H1 (cell line): ENCODE measurements at regions not wholly inside any gene's neighbourhood (a gene's known extent, or its start where the extent isn't known, plus 50 kb on each side); places are given as distances from the start of the nearest gene placed in this dataset.

Experiments
- CTCF ChIP-seq, 3 experiments: IDR thresholded peaks; 1 replicate in 2 of 3; 2 replicates in 1 of 3; pipeline versions ENCODE4 v1.5.1 to v1.6.1; 2011; ENCODE audit warnings: low read length in 3 of 3, mild to moderate bottlenecking in 3 of 3, inconsistent platforms in 2 of 3, low read depth in 1 of 3, moderate library complexity in 1 of 3; ENCODE audit not compliant: insufficient read depth in 1 of 3; ENCODE audit errors: control extremely low read depth in 1 of 3
- MAX ChIP-seq: IDR thresholded peaks from 2 replicates; pipeline ENCODE4 v1.6.1; 2012; ENCODE audit warnings: inconsistent platforms
- RBBP5 ChIP-seq: IDR thresholded peaks from 2 replicates; pipeline ENCODE4 v1.7.1; 2012; ENCODE audit warnings: low read depth, mild to moderate bottlenecking, inconsistent platforms, low read length, moderate library complexity, borderline replicate concordance
- RNF2 ChIP-seq: fragments of 200-900, 300-1000 bp; sonication (generic); IDR thresholded peaks from 2 replicates; pipeline ENCODE4 v1.7.1; 2016; ENCODE audit warnings: borderline replicate concordance, low read depth, mild to moderate bottlenecking, antibody characterized with exemption, low read length; ENCODE audit not compliant: poor library complexity, severe bottlenecking; ENCODE audit errors: missing control alignments
- SAP30 ChIP-seq: fragments of 300-600 bp; sonication (generic); IDR thresholded peaks from 2 replicates; pipeline ENCODE4 v1.7.1; 2012; ENCODE audit warnings: low read length, moderate library complexity, mild to moderate bottlenecking, inconsistent platforms; ENCODE audit not compliant: insufficient read depth, insufficient replicate concordance
- TF ChIP-seq, protein P1 (sequence below): fragments of 300-600 bp; sonication (generic); IDR thresholded peaks from 2 replicates; pipeline ENCODE4 v1.7.1; 2012; ENCODE audit warnings: low read length, moderate library complexity, mild to moderate bottlenecking, inconsistent platforms; ENCODE audit not compliant: insufficient replicate concordance

DNA sequence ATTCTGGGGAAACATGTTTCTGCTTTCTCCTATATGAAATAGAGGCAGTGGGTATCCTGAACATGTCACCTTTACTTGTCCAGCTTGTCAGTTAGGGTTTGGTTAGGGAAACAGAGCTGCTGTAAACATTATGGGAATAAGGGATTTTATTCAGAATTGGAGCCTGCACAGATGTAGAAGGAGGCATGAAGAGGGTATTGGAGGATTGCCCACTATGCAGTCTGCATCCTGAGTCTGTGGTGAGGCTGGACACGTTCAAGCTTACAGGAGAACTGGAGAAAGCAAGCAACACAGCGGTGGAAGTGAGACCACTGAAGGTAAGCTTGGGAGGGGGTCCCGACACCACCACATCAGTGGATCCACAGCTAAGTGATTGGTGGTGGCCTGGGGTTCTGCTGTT, 443.0 kb upstream of the TNP1 start (continued):
- TF ChIP-seq, protein P1, sequence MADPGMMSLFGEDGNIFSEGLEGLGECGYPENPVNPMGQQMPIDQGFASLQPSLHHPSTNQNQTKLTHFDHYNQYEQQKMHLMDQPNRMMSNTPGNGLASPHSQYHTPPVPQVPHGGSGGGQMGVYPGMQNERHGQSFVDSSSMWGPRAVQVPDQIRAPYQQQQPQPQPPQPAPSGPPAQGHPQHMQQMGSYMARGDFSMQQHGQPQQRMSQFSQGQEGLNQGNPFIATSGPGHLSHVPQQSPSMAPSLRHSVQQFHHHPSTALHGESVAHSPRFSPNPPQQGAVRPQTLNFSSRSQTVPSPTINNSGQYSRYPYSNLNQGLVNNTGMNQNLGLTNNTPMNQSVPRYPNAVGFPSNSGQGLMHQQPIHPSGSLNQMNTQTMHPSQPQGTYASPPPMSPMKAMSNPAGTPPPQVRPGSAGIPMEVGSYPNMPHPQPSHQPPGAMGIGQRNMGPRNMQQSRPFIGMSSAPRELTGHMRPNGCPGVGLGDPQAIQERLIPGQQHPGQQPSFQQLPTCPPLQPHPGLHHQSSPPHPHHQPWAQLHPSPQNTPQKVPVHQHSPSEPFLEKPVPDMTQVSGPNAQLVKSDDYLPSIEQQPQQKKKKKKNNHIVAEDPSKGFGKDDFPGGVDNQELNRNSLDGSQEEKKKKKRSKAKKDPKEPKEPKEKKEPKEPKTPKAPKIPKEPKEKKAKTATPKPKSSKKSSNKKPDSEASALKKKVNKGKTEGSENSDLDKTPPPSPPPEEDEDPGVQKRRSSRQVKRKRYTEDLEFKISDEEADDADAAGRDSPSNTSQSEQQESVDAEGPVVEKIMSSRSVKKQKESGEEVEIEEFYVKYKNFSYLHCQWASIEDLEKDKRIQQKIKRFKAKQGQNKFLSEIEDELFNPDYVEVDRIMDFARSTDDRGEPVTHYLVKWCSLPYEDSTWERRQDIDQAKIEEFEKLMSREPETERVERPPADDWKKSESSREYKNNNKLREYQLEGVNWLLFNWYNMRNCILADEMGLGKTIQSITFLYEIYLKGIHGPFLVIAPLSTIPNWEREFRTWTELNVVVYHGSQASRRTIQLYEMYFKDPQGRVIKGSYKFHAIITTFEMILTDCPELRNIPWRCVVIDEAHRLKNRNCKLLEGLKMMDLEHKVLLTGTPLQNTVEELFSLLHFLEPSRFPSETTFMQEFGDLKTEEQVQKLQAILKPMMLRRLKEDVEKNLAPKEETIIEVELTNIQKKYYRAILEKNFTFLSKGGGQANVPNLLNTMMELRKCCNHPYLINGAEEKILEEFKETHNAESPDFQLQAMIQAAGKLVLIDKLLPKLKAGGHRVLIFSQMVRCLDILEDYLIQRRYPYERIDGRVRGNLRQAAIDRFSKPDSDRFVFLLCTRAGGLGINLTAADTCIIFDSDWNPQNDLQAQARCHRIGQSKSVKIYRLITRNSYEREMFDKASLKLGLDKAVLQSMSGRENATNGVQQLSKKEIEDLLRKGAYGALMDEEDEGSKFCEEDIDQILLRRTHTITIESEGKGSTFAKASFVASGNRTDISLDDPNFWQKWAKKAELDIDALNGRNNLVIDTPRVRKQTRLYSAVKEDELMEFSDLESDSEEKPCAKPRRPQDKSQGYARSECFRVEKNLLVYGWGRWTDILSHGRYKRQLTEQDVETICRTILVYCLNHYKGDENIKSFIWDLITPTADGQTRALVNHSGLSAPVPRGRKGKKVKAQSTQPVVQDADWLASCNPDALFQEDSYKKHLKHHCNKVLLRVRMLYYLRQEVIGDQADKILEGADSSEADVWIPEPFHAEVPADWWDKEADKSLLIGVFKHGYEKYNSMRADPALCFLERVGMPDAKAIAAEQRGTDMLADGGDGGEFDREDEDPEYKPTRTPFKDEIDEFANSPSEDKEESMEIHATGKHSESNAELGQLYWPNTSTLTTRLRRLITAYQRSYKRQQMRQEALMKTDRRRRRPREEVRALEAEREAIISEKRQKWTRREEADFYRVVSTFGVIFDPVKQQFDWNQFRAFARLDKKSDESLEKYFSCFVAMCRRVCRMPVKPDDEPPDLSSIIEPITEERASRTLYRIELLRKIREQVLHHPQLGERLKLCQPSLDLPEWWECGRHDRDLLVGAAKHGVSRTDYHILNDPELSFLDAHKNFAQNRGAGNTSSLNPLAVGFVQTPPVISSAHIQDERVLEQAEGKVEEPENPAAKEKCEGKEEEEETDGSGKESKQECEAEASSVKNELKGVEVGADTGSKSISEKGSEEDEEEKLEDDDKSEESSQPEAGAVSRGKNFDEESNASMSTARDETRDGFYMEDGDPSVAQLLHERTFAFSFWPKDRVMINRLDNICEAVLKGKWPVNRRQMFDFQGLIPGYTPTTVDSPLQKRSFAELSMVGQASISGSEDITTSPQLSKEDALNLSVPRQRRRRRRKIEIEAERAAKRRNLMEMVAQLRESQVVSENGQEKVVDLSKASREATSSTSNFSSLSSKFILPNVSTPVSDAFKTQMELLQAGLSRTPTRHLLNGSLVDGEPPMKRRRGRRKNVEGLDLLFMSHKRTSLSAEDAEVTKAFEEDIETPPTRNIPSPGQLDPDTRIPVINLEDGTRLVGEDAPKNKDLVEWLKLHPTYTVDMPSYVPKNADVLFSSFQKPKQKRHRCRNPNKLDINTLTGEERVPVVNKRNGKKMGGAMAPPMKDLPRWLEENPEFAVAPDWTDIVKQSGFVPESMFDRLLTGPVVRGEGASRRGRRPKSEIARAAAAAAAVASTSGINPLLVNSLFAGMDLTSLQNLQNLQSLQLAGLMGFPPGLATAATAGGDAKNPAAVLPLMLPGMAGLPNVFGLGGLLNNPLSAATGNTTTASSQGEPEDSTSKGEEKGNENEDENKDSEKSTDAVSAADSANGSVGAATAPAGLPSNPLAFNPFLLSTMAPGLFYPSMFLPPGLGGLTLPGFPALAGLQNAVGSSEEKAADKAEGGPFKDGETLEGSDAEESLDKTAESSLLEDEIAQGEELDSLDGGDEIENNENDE: no peak
- TF ChIP-seq CTCF (IDR thresholded peaks at IDR 0.05; ENCODE audit: control extremely low read depth in 1 of 3, insufficient read depth in 1 of 3, low read depth in 1 of 3, low read length in 3 of 3): no peak
- no peak for TF ChIP-seq SAP30
- no peak for TF ChIP-seq MAX
- no peak for TF ChIP-seq RBBP5
- no peak for TF ChIP-seq RNF2
